MM.1S (cell line): ENCODE measurements at regions not wholly inside any gene's neighbourhood (a gene's known extent, or its start where the extent isn't known, plus 50 kb on each side); places are given as distances from the start of the nearest gene placed in this dataset.

Experiments used
- CTCF ChIP-seq: fragments of 300-600 bp; sonication (generic); IDR thresholded peaks from 2 replicates; pipeline ENCODE4 v1.5.1; 2016; ENCODE audit warnings: antibody characterized with exemption, low read length, mixed read lengths
- EZH2 ChIP-seq: fragments of 300-600 bp; sonication (generic); optimal IDR thresholded peaks from 2 replicates; pipeline ENCODE3; 2017; ENCODE audit warnings: low read depth, mild to moderate bottlenecking, antibody characterized with exemption, low read length, mixed read lengths
- EZH2phosphoT487 ChIP-seq: fragments of 300-600 bp; sonication (generic); IDR thresholded peaks from 2 replicates; pipeline ENCODE4 v1.6.1; 2018; ENCODE audit warnings: antibody characterized with exemption, low read length

GRCh38 chr7:156109076-156109475 lies 296.8 kb upstream of the SHH start:
- TF ChIP-seq CTCF = no peak
- no peak for TF ChIP-seq EZH2phosphoT487
- TF ChIP-seq EZH2 = no peak
